Neuronal stem cell (in vitro differentiated cells): ENCODE measurements at regions not wholly inside any gene's neighbourhood (a gene's known extent, or its start where the extent isn't known, plus 50 kb on each side); places are given as distances from the start of the nearest gene placed in this dataset.

ENCODE experiments used
- DNase-seq: peaks from one replicate; pipeline ENCODE4 v3.0.0-alpha.2; 2013; ENCODE audit warnings: low spot score
- H2AFZ ChIP-seq: one replicate; pipeline ENCODE4 v1.6.1; 2013; ENCODE audit warnings: mild to moderate bottlenecking, low read length, inconsistent platforms
- H2AK5ac ChIP-seq: 2 replicates; pipeline ENCODE4 v1.6.1; 2013; ENCODE audit warnings: low read depth, mild to moderate bottlenecking, inconsistent platforms, low read length, moderate library complexity, mixed read lengths
- H2BK120ac ChIP-seq: 2 replicates; pipeline ENCODE4 v1.6.1; 2013; ENCODE audit warnings: low read depth, mild to moderate bottlenecking, inconsistent platforms, low read length, moderate library complexity, mixed read lengths
- H2BK12ac ChIP-seq: one replicate; pipeline ENCODE4 v1.6.1; 2013; ENCODE audit warnings: low read length, inconsistent platforms
- H2BK15ac ChIP-seq: 2 replicates; pipeline ENCODE4 v1.6.1; 2013; ENCODE audit warnings: mild to moderate bottlenecking, low read length, inconsistent platforms, mixed read lengths
- H2BK5ac ChIP-seq: one replicate; pipeline ENCODE4 v1.6.1; 2013; ENCODE audit warnings: inconsistent platforms, mild to moderate bottlenecking, low read length, moderate library complexity
- H3K14ac ChIP-seq: one replicate; pipeline ENCODE4 v1.6.1; 2013; ENCODE audit warnings: low read length, inconsistent platforms
- H3K18ac ChIP-seq: 2 replicates; pipeline ENCODE4 v1.6.1; 2013; ENCODE audit warnings: low read length, inconsistent platforms
- H3K23ac ChIP-seq: 2 replicates; pipeline ENCODE4 v1.6.1; 2013; ENCODE audit warnings: low read depth, mild to moderate bottlenecking, mixed read lengths, low read length, inconsistent platforms; ENCODE audit not compliant: poor library complexity
- H3K27ac ChIP-seq: replicated peaks from 3 replicates; pipeline ENCODE4 v1.5.1; 2013; ENCODE audit warnings: low read length, inconsistent platforms
- H3K27me3 ChIP-seq, 3 experiments: 2 replicates each; pipeline ENCODE4 v1.6.1; 2013; ENCODE audit warnings: low read length in 3 of 3, mild to moderate bottlenecking in 2 of 3, inconsistent platforms in 1 of 3, low read depth in 1 of 3, mixed read lengths in 1 of 3, moderate library complexity in 1 of 3; ENCODE audit not compliant: control insufficient read depth in 3 of 3, insufficient read depth in 3 of 3
- H3K36me3 ChIP-seq, 2 donors: replicated peaks in 1 of 2; 2 replicates each; pipeline ENCODE4 v1.6.1; 2013; ENCODE audit warnings: low read length in 2 of 2; ENCODE audit not compliant: control insufficient read depth in 2 of 2, insufficient read depth in 2 of 2
- H3K4ac ChIP-seq: 2 replicates; pipeline ENCODE4 v1.6.1; 2013; ENCODE audit warnings: inconsistent platforms, mild to moderate bottlenecking, low read length, moderate library complexity
- H3K4me1 ChIP-seq, 2 donors: 1 replicate in 1 of 2; 2 replicates in 1 of 2; pipeline ENCODE4 v1.6.1; 2013; ENCODE audit warnings: low read length in 2 of 2, low read depth in 1 of 2; ENCODE audit not compliant: control insufficient read depth in 2 of 2, insufficient read depth in 1 of 2
- H3K4me2 ChIP-seq: one replicate; pipeline ENCODE4 v1.6.1; 2013; ENCODE audit warnings: mild to moderate bottlenecking, low read length, inconsistent platforms; ENCODE audit not compliant: insufficient read depth, poor library complexity, severe bottlenecking
- H3K4me3 ChIP-seq, 2 donors: 2 replicates each; pipeline ENCODE4 v1.5.1; 2013; ENCODE audit warnings: low read length in 2 of 2, mild to moderate bottlenecking in 2 of 2, inconsistent platforms in 1 of 2, moderate library complexity in 1 of 2
- H3K79me1 ChIP-seq: one replicate; pipeline ENCODE4 v1.6.1; 2013; ENCODE audit warnings: low read depth, mild to moderate bottlenecking, inconsistent platforms, low read length, moderate library complexity
- H3K9ac ChIP-seq: one replicate; pipeline ENCODE4 v1.6.1; 2013; ENCODE audit warnings: mild to moderate bottlenecking, low read depth, low read length, inconsistent platforms; ENCODE audit not compliant: poor library complexity
- H3K9me3 ChIP-seq, 2 donors: replicated peaks in 1 of 2; 2 replicates each; pipeline versions ENCODE3 to v1.6.1; 2013; ENCODE audit warnings: low read length in 2 of 2, mild to moderate bottlenecking in 2 of 2, inconsistent platforms in 1 of 2, low read depth in 1 of 2, mixed read lengths in 1 of 2, moderate library complexity in 1 of 2; ENCODE audit not compliant: control insufficient read depth in 2 of 2, insufficient read depth in 1 of 2
- H4K8ac ChIP-seq: one replicate; pipeline ENCODE4 v1.6.1; 2013; ENCODE audit warnings: low read depth, mild to moderate bottlenecking, inconsistent platforms, low read length, moderate library complexity
- H4K91ac ChIP-seq: one replicate; pipeline ENCODE4 v1.6.1; 2013; ENCODE audit warnings: low read length, low read depth, mild to moderate bottlenecking, inconsistent platforms; ENCODE audit not compliant: poor library complexity
- WGBS, 2 donors: extraction: QIAGEN DNeasy Blood & Tissue Kit; methylation state at CpG; one replicate each; pipeline ENCODE4 v1.1.7; 2013; ENCODE audit warnings: missing lambda C conversion rate in 2 of 2, mixed read lengths in 1 of 2; ENCODE audit not compliant: insufficient read length in 2 of 2, insufficient replicate concordance in 1 of 2; ENCODE audit errors: extremely low coverage in 2 of 2; 5-methylcytosine and 5-hydroxymethylcytosine counted together

DNA sequence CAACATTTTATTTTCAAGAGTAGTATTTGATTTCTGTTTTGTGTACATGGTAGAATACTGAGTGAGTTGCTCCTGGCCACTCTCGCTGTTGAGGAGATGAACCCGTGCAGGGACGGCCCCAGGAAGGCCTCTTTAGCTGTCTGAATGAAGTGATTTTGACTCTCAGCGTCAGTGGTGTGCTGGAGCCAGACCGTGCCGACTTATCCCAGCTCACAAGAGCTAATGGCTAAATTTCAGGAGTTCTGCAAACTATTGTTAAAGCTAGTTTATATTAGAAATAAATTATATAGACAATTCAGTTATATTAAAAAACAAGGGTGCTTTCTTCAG, 111.2 kb upstream of the KIF26B start:
- Histone ChIP-seq H3K9ac (no peak overlapping the region), H2AFZ (no peak overlapping the region), H3K4me1 (peaks cover 0 to 4% of the 10 kb centered on the region in 2 donors), H2BK12ac (no peak overlapping the region), H3K36me3 (no peaks in the 10 kb centered on the region), H2BK120ac (no peak overlapping the region), H3K4me2 (no peak overlapping the region), H2BK5ac (no peak overlapping the region), H3K18ac (no peak overlapping the region), H2AK5ac (no peak overlapping the region), H3K9me3 (no peaks in the 10 kb centered on the region), H3K27me3 (no peaks in the 10 kb centered on the region), H3K23ac (no peak overlapping the region), H3K27ac (no peak overlapping the region), H3K4ac (no peak overlapping the region), H2BK15ac (no peak overlapping the region), H3K4me3 (no peak overlapping the region), H4K8ac (no peak overlapping the region), H3K79me1 (no peaks in the 10 kb centered on the region), H3K14ac (no peak overlapping the region), H4K91ac (no peak overlapping the region)
- no CpG with 5 or more reads among the region's 6 CpGs for WGBS, 2 donors
- DNase-seq = no peak

DNA sequence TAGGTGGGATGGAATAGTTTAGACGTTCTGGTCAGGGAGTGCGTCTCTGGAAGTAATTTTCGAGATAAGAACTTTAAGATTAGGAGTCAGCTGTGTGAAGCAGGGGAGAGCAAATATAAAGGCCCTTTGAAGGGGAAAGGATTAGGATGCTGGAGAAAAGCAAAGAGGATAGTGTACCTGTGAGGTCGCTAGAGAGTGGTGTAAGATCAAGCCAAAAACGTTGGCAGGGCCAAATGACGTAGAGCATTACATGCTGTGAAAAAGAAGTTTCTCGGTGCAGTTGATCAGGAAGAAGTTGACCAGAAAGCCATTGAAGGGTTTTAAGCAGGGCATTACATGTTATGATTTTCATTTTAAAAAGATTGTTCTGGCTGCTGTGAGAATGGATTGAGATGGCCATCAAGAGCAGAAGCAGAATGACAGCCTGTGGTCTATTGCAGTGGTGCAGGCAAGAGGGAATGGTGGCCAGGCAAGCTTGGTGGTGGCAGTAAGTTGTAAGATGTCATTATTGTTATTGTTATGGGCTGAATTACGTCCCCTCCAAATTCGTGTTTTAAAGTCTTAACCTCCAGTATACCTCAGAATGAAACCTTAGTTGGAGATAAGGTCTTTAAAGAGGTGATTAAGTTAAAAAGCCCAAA, 113.6 kb upstream of the KIF26B start:
- no peak overlapping the region for H4K91ac ChIP-seq
- no peak overlapping the region for H3K18ac ChIP-seq
- peaks cover 0 to under 1% of the 10 kb centered on the region in 2 donors for H3K4me1 ChIP-seq
- H2AFZ ChIP-seq = no peak overlapping the region
- H2BK12ac ChIP-seq = no peak overlapping the region
- no peaks in the 10 kb centered on the region for H3K36me3 ChIP-seq
- H3K27me3 ChIP-seq = no peaks in the 10 kb centered on the region
- H3K9ac ChIP-seq = no peak overlapping the region
- no peak overlapping the region for H3K27ac ChIP-seq
- H3K4ac ChIP-seq = no peak overlapping the region
- no peak overlapping the region for H3K4me3 ChIP-seq
- H3K14ac ChIP-seq = no peak overlapping the region
- no peak overlapping the region for H2BK120ac ChIP-seq
- H4K8ac ChIP-seq = no peak overlapping the region
- no peak overlapping the region for H2BK15ac ChIP-seq
- no peak for DNase-seq
- no peak overlapping the region for H2BK5ac ChIP-seq
- H2AK5ac ChIP-seq = no peak overlapping the region
- H3K23ac ChIP-seq = no peak overlapping the region
- H3K9me3 ChIP-seq = no peaks in the 10 kb centered on the region
- H3K79me1 ChIP-seq = no peaks in the 10 kb centered on the region
- no peak overlapping the region for H3K4me2 ChIP-seq
- WGBS, 2 donors = 100% methylated on average over 1 of the region's 9 CpGs

GRCh38 chr1:245039196-245039595, 115.6 kb upstream of the KIF26B start:
- H2AFZ ChIP-seq = no peak overlapping the region

DNA sequence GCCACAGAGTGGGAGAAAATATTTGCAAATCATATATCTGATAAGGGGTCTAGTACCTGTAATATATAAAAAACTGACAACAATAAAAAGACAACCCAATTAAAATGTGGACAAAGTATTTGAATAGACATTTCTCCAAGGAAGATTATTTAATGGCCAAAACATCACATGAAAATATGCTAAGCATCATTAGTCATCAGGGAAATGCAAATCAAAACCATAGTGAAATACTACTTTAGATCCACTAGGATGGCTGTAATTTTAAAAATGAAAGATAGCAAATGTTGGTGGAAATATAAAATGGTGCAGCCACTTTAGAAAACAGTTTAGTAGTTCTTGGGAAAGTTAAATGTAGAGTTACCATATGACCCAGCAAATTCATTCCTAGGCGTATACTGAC, 118.7 kb upstream of the KIF26B start:
- no peak overlapping the region for H3K9ac ChIP-seq
- no peak overlapping the region for H3K14ac ChIP-seq
- no peak overlapping the region for H2AK5ac ChIP-seq
- H2BK12ac ChIP-seq = no peak overlapping the region
- no peaks in the 10 kb centered on the region for H3K36me3 ChIP-seq
- DNase-seq = no peak
- no peak overlapping the region for H4K8ac ChIP-seq
- no peak overlapping the region for H3K23ac ChIP-seq
- H4K91ac ChIP-seq = no peak overlapping the region
- H3K27ac ChIP-seq = no peak overlapping the region
- H2BK5ac ChIP-seq = no peak overlapping the region
- WGBS, 2 donors = no CpG with 5 or more reads among the region's 1 CpG
- no peaks in the 10 kb centered on the region for H3K9me3 ChIP-seq
- H3K4me3 ChIP-seq = no peak overlapping the region
- no peaks in the 10 kb centered on the region for H3K27me3 ChIP-seq
- no peak overlapping the region for H2BK120ac ChIP-seq
- H2AFZ ChIP-seq = no peak overlapping the region
- H3K18ac ChIP-seq = no peak overlapping the region
- H3K4me2 ChIP-seq = no peak overlapping the region
- H3K79me1 ChIP-seq = no peaks in the 10 kb centered on the region
- H2BK15ac ChIP-seq = no peak overlapping the region
- H3K4ac ChIP-seq = no peak overlapping the region
- no peaks in the 10 kb centered on the region for H3K4me1 ChIP-seq

More at GRCh38 chr1:245039196-245039595, 115.6 kb upstream of the KIF26B start:
- H4K8ac ChIP-seq = no peak overlapping the region
- no peak overlapping the region for H2BK15ac ChIP-seq
- no peaks in the 10 kb centered on the region for H3K4me1 ChIP-seq
- no peaks in the 10 kb centered on the region for H3K9me3 ChIP-seq
- no peak overlapping the region for H4K91ac ChIP-seq
- H2BK5ac ChIP-seq = no peak overlapping the region
- no peak overlapping the region for H3K4ac ChIP-seq
- H3K36me3 ChIP-seq = no peaks in the 10 kb centered on the region
- H3K27me3 ChIP-seq = no peaks in the 10 kb centered on the region
- no peak overlapping the region for H3K18ac ChIP-seq
- H3K27ac ChIP-seq = no peak overlapping the region
- H2BK120ac ChIP-seq = no peak overlapping the region
- WGBS, 2 donors = no CpG with 5 or more reads among the region's 3 CpGs
- H2AK5ac ChIP-seq = no peak overlapping the region
- no peak overlapping the region for H3K23ac ChIP-seq
- no peak overlapping the region for H2BK12ac ChIP-seq
- no peak overlapping the region for H3K4me2 ChIP-seq
- no peak overlapping the region for H3K4me3 ChIP-seq
- no peaks in the 10 kb centered on the region for H3K79me1 ChIP-seq
- DNase-seq = no peak
- H3K9ac ChIP-seq = no peak overlapping the region
- H3K14ac ChIP-seq = no peak overlapping the region
